Transverse colon (tissue), 4 donors: ENCODE measurements at regions not wholly inside any gene's neighbourhood (a gene's known extent, or its start where the extent isn't known, plus 50 kb on each side); places are given as distances from the start of the nearest gene placed in this dataset.

Source experiments
- CTCF ChIP-seq, 5 experiments: fragments of 200-600 bp in 3 of 5; fragments of 450-650 bp in 2 of 5; sonication (generic) in 3 of 5; IDR thresholded peaks; 1 replicate in 2 of 5; 2 replicates in 3 of 5; pipeline ENCODE4 v1.5.1; 2016 to 2017; ENCODE audit warnings: antibody characterized with exemption in 5 of 5, inconsistent platforms in 3 of 5, mild to moderate bottlenecking in 2 of 5, moderate library complexity in 1 of 5
- POLR2A ChIP-seq: fragments of 450-650 bp; IDR thresholded peaks from one replicate; pipeline ENCODE4 v1.6.1; 2016; ENCODE audit warnings: antibody characterized with exemption, mild to moderate bottlenecking, moderate library complexity
- POLR2AphosphoS5 ChIP-seq, 3 donors: sonication (generic); formaldehyde crosslinking; IDR thresholded peaks; one replicate each; pipeline ENCODE4 v1.6.1; 2016; ENCODE audit warnings: antibody characterized with exemption in 3 of 3

- TF ChIP-seq CTCF (IDR thresholded peaks at IDR 0.05) (no peak), POLR2AphosphoS5 (IDR thresholded peaks at IDR 0.05) (no peak), POLR2A (no peak)
Observed at GRCh38 chr4:27082776-27083175, 222.1 kb downstream of the STIM2 start.
